DND-41 (cell line): ENCODE measurements at regions not wholly inside any gene's neighbourhood (a gene's known extent, or its start where the extent isn't known, plus 50 kb on each side); places are given as distances from the start of the nearest gene placed in this dataset.

Source experiments
- ATAC-seq: fragments of 200-7000 bp; cut with Tn5 transposase; 3 replicates; pipeline ENCODE4 v1.9.1; 2021; ENCODE audit warnings: low read depth; ENCODE audit not compliant: insufficient read depth
- DNase-seq: peaks from one replicate; pipeline ENCODE4 v3.0.0-alpha.2; 2020
- H2AFZ ChIP-seq: 2 replicates; pipeline ENCODE4 v1.6.0; 2012; ENCODE audit warnings: low read depth, low read length
- H3K27ac ChIP-seq: 2 replicates; pipeline ENCODE4 v1.5.1; 2012; ENCODE audit warnings: low read length, inconsistent platforms
- H3K27me3 ChIP-seq: fragments of 200-600 bp; sonication (generic); 2 replicates; pipeline ENCODE4 v1.6.0; 2012; ENCODE audit warnings: low read length, mild to moderate bottlenecking, inconsistent platforms; ENCODE audit not compliant: insufficient read depth, poor library complexity
- H3K36me3 ChIP-seq: 2 replicates; pipeline ENCODE4 v1.5.1; 2012; ENCODE audit warnings: low read length, inconsistent platforms; ENCODE audit not compliant: insufficient read depth
- H3K4me1 ChIP-seq: 2 replicates; pipeline ENCODE4 v1.5.1; 2012; ENCODE audit warnings: mild to moderate bottlenecking, low read length; ENCODE audit not compliant: insufficient read depth
- H3K4me2 ChIP-seq: 2 replicates; pipeline ENCODE4 v1.6.0; 2012; ENCODE audit warnings: mild to moderate bottlenecking, moderate library complexity, low read length, inconsistent platforms; ENCODE audit not compliant: insufficient read depth
- H3K4me3 ChIP-seq, 2 experiments: fragments of 200-600 bp in 1 of 2; shearing (Covaris generic) in 1 of 2; 2 replicates each; pipeline ENCODE4 v1.5.1; 2012 to 2016; ENCODE audit warnings: inconsistent platforms in 2 of 2, low read length in 2 of 2, mild to moderate bottlenecking in 2 of 2, low read depth in 1 of 2, moderate library complexity in 1 of 2
- H3K79me2 ChIP-seq: 2 replicates; pipeline ENCODE4 v1.6.0; 2012; ENCODE audit warnings: low read length, inconsistent platforms; ENCODE audit not compliant: insufficient read depth
- H3K9ac ChIP-seq: 2 replicates; pipeline ENCODE4 v1.6.0; 2012; ENCODE audit warnings: low read depth, mild to moderate bottlenecking, inconsistent platforms, low read length, moderate library complexity
- H3K9me3 ChIP-seq: 2 replicates; pipeline ENCODE4 v1.5.1; 2012; ENCODE audit warnings: low read length, moderate library complexity, mild to moderate bottlenecking, inconsistent platforms; ENCODE audit not compliant: insufficient read depth, severe bottlenecking
- H4K20me1 ChIP-seq: 2 replicates; pipeline ENCODE4 v1.6.0; 2012; ENCODE audit warnings: low read length; ENCODE audit not compliant: insufficient read depth
- EZH2 ChIP-seq: IDR thresholded peaks from 3 replicates; pipeline ENCODE4 v1.6.1; 2012; ENCODE audit warnings: borderline replicate concordance, low read depth, mild to moderate bottlenecking, moderate library complexity, low read length, inconsistent platforms; ENCODE audit not compliant: severe bottlenecking
- TF ChIP-seq, protein P1 (sequence below): IDR thresholded peaks from 2 replicates; pipeline ENCODE4 v1.5.1; 2012; ENCODE audit warnings: borderline replicate concordance, low read length, moderate library complexity, mild to moderate bottlenecking; ENCODE audit not compliant: poor library complexity, severe bottlenecking; ENCODE audit errors: extremely low read depth

- Histone ChIP-seq H2AFZ (no peak overlapping the region), H3K4me2 (no peak overlapping the region), H3K79me2 (no peaks in the 10 kb centered on the region), H4K20me1 (no peaks in the 10 kb centered on the region), H3K9me3 (no peaks in the 10 kb centered on the region), H3K27ac (no peak overlapping the region), H3K36me3 (no peaks in the 10 kb centered on the region), H3K4me1 (no peaks in the 10 kb centered on the region), H3K27me3 (no peaks in the 10 kb centered on the region), H3K9ac (no peak overlapping the region), H3K4me3 (no peak overlapping the region)
- DNase-seq: no peak
- TF ChIP-seq EZH2: no peak
- TF ChIP-seq, protein P1, sequence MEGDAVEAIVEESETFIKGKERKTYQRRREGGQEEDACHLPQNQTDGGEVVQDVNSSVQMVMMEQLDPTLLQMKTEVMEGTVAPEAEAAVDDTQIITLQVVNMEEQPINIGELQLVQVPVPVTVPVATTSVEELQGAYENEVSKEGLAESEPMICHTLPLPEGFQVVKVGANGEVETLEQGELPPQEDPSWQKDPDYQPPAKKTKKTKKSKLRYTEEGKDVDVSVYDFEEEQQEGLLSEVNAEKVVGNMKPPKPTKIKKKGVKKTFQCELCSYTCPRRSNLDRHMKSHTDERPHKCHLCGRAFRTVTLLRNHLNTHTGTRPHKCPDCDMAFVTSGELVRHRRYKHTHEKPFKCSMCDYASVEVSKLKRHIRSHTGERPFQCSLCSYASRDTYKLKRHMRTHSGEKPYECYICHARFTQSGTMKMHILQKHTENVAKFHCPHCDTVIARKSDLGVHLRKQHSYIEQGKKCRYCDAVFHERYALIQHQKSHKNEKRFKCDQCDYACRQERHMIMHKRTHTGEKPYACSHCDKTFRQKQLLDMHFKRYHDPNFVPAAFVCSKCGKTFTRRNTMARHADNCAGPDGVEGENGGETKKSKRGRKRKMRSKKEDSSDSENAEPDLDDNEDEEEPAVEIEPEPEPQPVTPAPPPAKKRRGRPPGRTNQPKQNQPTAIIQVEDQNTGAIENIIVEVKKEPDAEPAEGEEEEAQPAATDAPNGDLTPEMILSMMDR: no peak
- no peak for ATAC-seq
Observed at GRCh38 chr17:14701886-14702285, 401.0 kb downstream of the HS3ST3B1 start.

DNA sequence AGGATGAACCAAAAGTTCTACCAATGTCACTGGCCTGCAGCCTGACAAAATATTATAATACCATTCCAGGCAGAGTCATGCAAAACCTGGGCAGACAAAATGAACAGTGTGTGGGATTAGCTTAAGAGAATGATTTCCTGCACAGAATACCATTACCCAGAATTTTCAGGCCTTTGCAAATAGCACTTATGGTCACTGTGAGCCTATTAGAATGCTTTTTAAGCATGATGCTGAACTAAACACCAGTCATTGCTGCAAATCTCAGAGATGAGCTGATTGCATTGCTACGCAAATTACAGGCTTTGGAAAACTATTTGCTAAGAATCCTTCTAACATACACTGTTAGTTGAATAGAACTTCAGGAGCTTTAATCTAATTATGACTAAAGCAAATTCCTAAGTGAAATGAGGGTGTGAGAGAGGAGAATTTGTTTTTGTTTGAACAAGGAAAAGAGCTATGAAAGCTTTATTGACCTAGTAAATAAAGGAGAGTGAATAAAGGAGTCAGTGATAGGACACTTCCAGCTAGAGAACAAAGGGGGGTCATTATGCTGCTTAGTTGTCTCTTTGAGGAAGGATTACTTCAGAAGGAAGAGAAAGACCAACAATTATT, 398.8 kb downstream of the HS3ST3B1 start:
- Histone ChIP-seq H3K79me2 (no peaks in the 10 kb centered on the region), H3K9me3 (no peaks in the 10 kb centered on the region), H3K9ac (no peak overlapping the region), H3K4me2 (no peak overlapping the region), H3K27me3 (no peaks in the 10 kb centered on the region), H4K20me1 (no peaks in the 10 kb centered on the region), H3K27ac (no peak overlapping the region), H2AFZ (no peak overlapping the region), H3K36me3 (no peaks in the 10 kb centered on the region), H3K4me3 (no peak overlapping the region), H3K4me1 (no peaks in the 10 kb centered on the region)
- ATAC-seq (no peak), DNase-seq (no peak)
- TF ChIP-seq, protein P1: no peak
- TF ChIP-seq EZH2: no peak

GRCh38 chr17:14693382-14693781, 392.5 kb downstream of the HS3ST3B1 start:
- Histone ChIP-seq H3K4me2 (peak overlapping the region; percentile 44; the same call in 1 of the 2 replicates), H3K9me3 (no peaks in the 10 kb centered on the region), H3K4me3 (no peak overlapping the region), H3K27ac (peak overlapping the region; percentile 76), H3K9ac (peak overlapping the region; percentile 26), H3K27me3 (no peaks in the 10 kb centered on the region), H3K36me3 (no peaks in the 10 kb centered on the region), H2AFZ (no peak overlapping the region), H3K79me2 (no peaks in the 10 kb centered on the region), H3K4me1 (peaks cover 19% of the 10 kb centered on the region), H4K20me1 (no peaks in the 10 kb centered on the region)
- no peak for TF ChIP-seq EZH2
- TF ChIP-seq, protein P1: no peak
- peak; percentile 61 for DNase-seq
- ATAC-seq: peak; percentile 100
